HG02678 (cell line): ENCODE measurements at regions not wholly inside any gene's neighbourhood (a gene's known extent, or its start where the extent isn't known, plus 50 kb on each side); places are given as distances from the start of the nearest gene placed in this dataset.

Source experiments
- ATAC-seq: cut with Tn5 transposase; IDR thresholded peaks from one replicate; pipeline ENCODE4 v1.9.1; 2021; ENCODE audit warnings: mild to moderate bottlenecking, moderate library complexity; ENCODE audit not compliant: unreplicated experiment

- no peak for ATAC-seq
These were observed 591.0 kb downstream of the EPHA4 start for GRCh38 chr2:220980966-220981675.

GRCh38 chr2:220981926-220982325, 590.2 kb downstream of the EPHA4 start:
- no peak for ATAC-seq

GRCh38 chr2:220985561-220985960, 586.5 kb downstream of the EPHA4 start:
- no peak for ATAC-seq

- ATAC-seq, result no peak
These were observed 584.3 kb downstream of the EPHA4 start for GRCh38 chr2:220987839-220988238.

GRCh38 chr2:220991972-220992371, 580.1 kb downstream of the EPHA4 start:
- ATAC-seq, result no peak

- ATAC-seq, result no peak
These were observed 577.3 kb downstream of the EPHA4 start for GRCh38 chr2:220994846-220995245.

GRCh38 chr2:220995581-220995980, 576.5 kb downstream of the EPHA4 start:
- no peak for ATAC-seq

DNA sequence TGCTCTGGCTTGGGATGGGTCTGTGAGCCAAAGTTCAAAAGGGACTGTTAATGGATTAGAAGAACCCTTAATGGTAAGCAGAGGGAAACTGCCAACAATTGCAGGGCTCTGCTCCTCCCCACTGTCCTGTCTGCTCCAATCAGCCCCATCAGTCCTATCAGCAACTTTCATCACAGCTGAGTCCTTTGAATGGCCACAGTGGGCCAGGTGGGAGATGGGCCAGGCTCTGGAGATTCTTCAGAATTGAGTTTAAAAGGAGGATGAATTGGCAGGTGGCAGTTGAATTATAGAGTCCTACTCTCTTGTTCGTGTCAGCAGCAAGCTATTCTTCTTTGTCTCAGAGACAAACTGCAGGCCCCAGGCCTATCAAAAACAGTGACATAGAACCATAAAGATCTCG, 573.9 kb downstream of the EPHA4 start:
- no peak for ATAC-seq

DNA sequence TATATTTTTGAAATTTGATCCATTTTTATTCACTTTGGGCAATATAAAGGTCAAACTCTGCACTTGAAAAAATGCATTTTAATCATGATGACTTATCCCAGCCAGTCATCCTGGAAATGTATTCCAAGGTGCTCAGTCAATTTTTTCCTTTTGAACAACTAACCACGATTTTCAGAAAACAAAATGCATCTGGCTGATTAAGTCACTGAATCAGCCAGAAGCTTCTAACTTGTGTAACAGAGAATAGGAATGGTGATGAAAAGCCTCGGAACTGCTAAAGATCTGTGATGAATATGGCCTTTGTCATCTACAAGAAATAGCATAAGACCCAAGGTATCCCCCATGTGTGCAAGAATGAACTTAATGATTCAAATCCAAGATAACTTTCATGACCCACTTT, 572.7 kb downstream of the EPHA4 start:
- no peak for ATAC-seq

GRCh38 chr2:221001381-221001801, 570.7 kb downstream of the EPHA4 start:
- no peak for ATAC-seq

DNA sequence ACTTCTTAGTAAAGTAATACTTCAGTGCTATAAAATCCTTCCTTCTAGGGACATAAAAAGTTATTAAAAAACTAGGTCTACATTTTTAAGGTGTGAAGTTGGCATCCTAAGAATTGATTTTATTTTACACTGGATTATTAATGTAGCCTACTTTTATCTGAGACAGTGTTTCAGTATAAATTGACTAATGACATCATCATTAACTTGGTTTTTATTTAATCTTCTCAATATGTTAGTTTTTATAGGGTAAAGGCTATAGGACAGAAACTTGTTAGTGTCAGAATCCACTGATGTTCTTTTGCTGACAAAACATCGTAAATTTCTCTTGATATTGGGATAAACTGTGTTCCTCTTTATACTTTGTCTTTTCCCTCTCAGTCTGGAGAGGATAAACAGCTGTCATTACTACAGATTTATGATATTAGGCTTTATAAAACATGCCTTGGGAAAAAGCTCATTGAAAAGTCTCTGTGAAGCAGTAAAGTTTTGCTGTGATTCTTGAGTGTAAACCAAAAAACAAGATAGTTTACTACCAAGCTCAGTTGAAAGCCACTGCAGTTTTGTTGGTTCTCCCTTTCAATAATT, 569.9 kb downstream of the EPHA4 start:
- ATAC-seq, result no peak

GRCh38 chr2:221005338-221005737, 566.8 kb downstream of the EPHA4 start:
- ATAC-seq, result no peak

DNA sequence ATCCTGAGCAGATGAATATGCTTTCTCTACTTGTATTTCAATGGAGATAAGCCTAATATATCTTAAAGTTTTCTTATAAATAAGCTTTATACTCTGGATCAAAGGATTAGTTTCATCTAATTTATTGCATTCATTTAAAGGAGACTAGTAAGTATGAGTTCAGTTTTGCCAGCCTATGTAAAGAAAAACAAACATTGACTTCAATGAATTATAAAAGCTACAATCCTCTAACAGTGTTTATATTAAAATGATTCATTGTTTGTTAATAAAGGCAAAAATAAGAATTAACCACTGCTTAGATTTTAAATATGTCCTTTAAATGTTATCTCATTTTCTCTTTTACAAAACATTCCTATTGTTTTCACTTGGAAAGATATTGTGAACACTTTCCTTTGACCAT, 566.0 kb downstream of the EPHA4 start:
- ATAC-seq, result no peak

- no peak for ATAC-seq
These were observed 555.6 kb downstream of the EPHA4 start for GRCh38 chr2:221016551-221016950.

GRCh38 chr2:221018262-221018661, 553.8 kb downstream of the EPHA4 start:
- ATAC-seq, result no peak

- no peak for ATAC-seq
These were observed 552.4 kb downstream of the EPHA4 start for GRCh38 chr2:221019668-221020067.

DNA sequence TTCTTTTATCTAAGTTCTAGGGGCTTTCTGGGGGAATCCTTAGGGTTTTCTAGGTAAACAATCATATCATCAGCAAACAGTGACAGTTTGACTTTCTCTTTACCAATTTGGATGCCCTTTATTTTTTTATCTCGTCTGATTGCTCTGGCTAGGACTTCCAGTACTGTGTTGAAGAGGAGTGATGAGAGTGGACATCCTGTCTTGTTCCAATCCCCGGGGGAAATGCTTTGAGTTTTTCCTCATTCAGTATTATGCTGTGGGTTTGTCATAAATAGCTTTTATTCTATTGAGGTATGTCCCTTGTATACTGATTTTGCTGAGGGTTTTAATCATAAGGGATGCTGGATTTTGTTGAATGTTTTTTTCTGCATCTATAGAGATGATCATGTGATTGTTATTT, 549.5 kb downstream of the EPHA4 start:
- ATAC-seq, result no peak

- ATAC-seq, result no peak
These were observed 546.7 kb downstream of the EPHA4 start for GRCh38 chr2:221025398-221025797.

DNA sequence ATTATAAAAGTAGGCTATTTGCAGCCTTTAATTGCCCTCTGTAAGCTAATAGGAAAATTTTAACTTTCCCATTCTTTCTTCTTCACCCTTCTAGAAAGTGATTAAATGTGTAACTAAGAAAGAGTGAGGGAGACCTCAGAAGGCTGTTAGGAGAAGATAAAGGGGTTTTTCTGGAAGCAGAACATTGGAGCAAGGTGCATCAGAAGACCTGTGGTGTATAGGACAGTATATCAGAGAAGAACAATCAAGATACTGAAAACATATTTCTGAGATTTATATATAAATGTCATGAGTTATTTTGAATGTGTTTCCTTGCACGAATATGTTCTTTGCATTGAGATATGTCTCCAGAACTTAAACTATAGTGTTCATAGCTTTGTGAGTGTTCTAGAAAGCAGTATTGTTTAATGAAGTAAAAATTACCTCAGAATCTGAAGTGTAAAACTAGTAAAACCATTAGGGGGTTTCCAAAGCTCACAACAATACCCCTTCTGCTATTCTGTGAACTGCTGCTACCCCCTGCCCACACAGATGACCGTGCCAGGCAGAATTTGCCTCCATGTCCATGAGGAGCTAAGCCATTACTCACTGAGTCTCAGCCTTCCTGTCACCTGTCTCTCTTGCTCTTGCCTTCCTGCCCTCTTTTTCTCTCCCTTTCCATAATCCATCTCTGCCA, 537.9 kb downstream of the EPHA4 start:
- ATAC-seq, result no peak

- no peak for ATAC-seq
These were observed 537.1 kb downstream of the EPHA4 start for GRCh38 chr2:221034973-221035372.

DNA sequence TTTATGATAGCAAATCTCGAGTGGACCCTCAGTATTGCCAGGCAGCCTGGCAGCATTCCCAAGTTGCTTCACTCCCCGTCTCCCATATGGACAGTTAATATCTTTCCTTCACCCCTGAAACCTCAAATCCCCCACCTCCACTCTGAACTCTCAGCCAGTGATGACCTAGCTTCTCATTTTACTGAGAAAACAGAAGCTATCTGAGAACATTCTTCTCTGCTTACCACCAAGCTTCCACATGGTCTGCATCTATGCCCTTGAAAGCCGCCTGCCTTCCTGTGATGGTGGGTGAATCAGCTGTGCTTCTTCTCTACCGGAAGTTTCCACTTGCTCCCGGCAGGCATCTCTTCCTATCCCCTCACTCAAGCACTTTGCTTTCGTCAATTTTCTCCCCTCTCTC, 529.2 kb downstream of the EPHA4 start:
- no peak for ATAC-seq

DNA sequence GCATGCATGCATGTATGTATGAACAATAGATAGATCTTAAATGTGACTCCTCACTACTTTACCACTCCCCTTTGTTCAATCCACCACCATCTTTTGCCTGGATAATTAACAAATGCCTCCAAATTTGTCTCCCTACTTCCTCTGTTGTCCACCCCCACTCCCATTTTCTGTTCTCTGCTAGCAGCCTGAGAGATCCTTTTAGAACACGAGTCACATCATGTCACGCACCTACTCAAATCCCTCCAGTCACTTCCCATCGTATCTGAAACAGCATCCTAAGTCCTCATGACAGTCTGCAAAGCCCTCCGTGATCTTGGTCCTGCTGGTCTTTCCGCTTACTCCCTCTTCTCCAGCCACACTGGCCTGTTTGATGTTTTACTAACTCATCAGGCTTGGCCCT, 527.3 kb downstream of the EPHA4 start:
- ATAC-seq, result no peak
